ENCODE measurements at regions not wholly inside any gene's neighbourhood (a gene's known extent, or its start where the extent isn't known, plus 50 kb on each side); places are given as distances from the start of the nearest gene placed in this dataset.

- peaks cover 3% of the 10 kb centered on the region; the same call in 1 of the 2 replicates for H3K9me3 ChIP-seq (ENCODE audit: control insufficient read depth, insufficient read depth, low read depth, low read length)
- no peak overlapping the region for H3K4me3 ChIP-seq (ENCODE audit: low read depth in 2 of 2, low read length in 2 of 2)
- no peak overlapping the region for H3K27ac ChIP-seq (ENCODE audit: low read length)
- H3K27me3 ChIP-seq (ENCODE audit: control insufficient read depth, insufficient read depth, low read length), result no peaks in the 10 kb centered on the region
- POLR2A ChIA-PET, result no interaction called here
- no TSS peak for BruUV-seq (replicated peaks)
- CTCF ChIA-PET, result no interaction called here
- no peaks in the 10 kb centered on the region for H3K36me3 ChIP-seq (ENCODE audit: control insufficient read depth, insufficient read depth, low read length)
- intact Hi-C loops (cut with micrococcal nuclease; ENCODE audit: unreplicated experiment), result no loop called here
- DNase-seq (ENCODE audit: low read depth, low spot score) (no peak), ATAC-seq (no peak)
- no peaks in the 10 kb centered on the region for H3K4me1 ChIP-seq (ENCODE audit: control insufficient read depth, insufficient read depth, low read length)
- TF ChIP-seq POLR2AphosphoS5 (IDR thresholded peaks at IDR 0.05; ENCODE audit: low read depth, low read length) (no peak), TCF7L2 (IDR thresholded peaks at IDR 0.05; ENCODE audit: low read depth, low read length) (no peak), CTCF (IDR thresholded peaks at IDR 0.05) (no peak), REST (IDR thresholded peaks at IDR 0.05; ENCODE audit: insufficient read depth in 1 of 2, low read depth in 2 of 2, low read length in 1 of 2) (no peak), SIN3A (IDR thresholded peaks at IDR 0.05; ENCODE audit: borderline replicate concordance, insufficient read depth, low read depth, low read length) (no peak)
- in situ Hi-C loops (cut with HindIII; ENCODE audit: low pct_unique_long_range_greater_than_20kb, low sequenced_read_pairs), result no loop called here
Observed at GRCh38 chr2:42867093-42868065, 75.0 kb upstream of the HAAO start.

- Histone ChIP-seq H3K36me3 (ENCODE audit: control insufficient read depth, insufficient read depth, low read length) (no peaks in the 10 kb centered on the region), H3K4me1 (ENCODE audit: control insufficient read depth, insufficient read depth, low read length) (no peaks in the 10 kb centered on the region), H3K4me3 (ENCODE audit: low read depth in 2 of 2, low read length in 2 of 2) (no peak overlapping the region), H3K9me3 (ENCODE audit: control insufficient read depth, insufficient read depth, low read depth, low read length) (peaks cover 3% of the 10 kb centered on the region; the same call in 1 of the 2 replicates), H3K27me3 (ENCODE audit: control insufficient read depth, insufficient read depth, low read length) (no peaks in the 10 kb centered on the region), H3K27ac (ENCODE audit: low read length) (no peak overlapping the region)
- in situ Hi-C loops (cut with HindIII; ENCODE audit: low pct_unique_long_range_greater_than_20kb, low sequenced_read_pairs), result no loop called here
- DNase-seq (ENCODE audit: low read depth, low spot score), result no peak
- intact Hi-C loops (cut with micrococcal nuclease; ENCODE audit: unreplicated experiment), result no loop called here
- no peak for ATAC-seq
- POLR2A ChIA-PET, result no interaction called here
- TF ChIP-seq CTCF (IDR thresholded peaks at IDR 0.05) (no peak), SIN3A (IDR thresholded peaks at IDR 0.05; ENCODE audit: borderline replicate concordance, insufficient read depth, low read depth, low read length) (no peak), POLR2AphosphoS5 (IDR thresholded peaks at IDR 0.05; ENCODE audit: low read depth, low read length) (no peak), REST (IDR thresholded peaks at IDR 0.05; ENCODE audit: insufficient read depth in 1 of 2, low read depth in 2 of 2, low read length in 1 of 2) (no peak), TCF7L2 (IDR thresholded peaks at IDR 0.05; ENCODE audit: low read depth, low read length) (no peak)
- no TSS peak for BruUV-seq (replicated peaks)
- CTCF ChIA-PET, result no interaction called here
Observed at GRCh38 chr2:42865884-42866881, 73.8 kb upstream of the HAAO start.

All from Panc1 (cell line).